H9 (cell line): ENCODE measurements at regions not wholly inside any gene's neighbourhood (a gene's known extent, or its start where the extent isn't known, plus 50 kb on each side); places are given as distances from the start of the nearest gene placed in this dataset.

ENCODE experiments used
- DNase-seq: peaks from one replicate; pipeline ENCODE4 v3.0.0-alpha.2; 2017
- H2AFZ ChIP-seq: one replicate; pipeline ENCODE4 v1.6.1; 2013; ENCODE audit warnings: mild to moderate bottlenecking, low read length, control low read depth, moderate library complexity
- H2AK5ac ChIP-seq: 2 replicates; pipeline ENCODE4 v1.6.1; 2013; ENCODE audit warnings: low read length, control low read depth, mixed read lengths; ENCODE audit not compliant: insufficient read length
- H2BK120ac ChIP-seq: one replicate; pipeline ENCODE4 v1.6.1; 2013; ENCODE audit warnings: low read depth, mild to moderate bottlenecking, low read length, control low read depth, inconsistent platforms; ENCODE audit not compliant: poor library complexity, severe bottlenecking
- H2BK12ac ChIP-seq: 2 replicates; pipeline ENCODE4 v1.6.1; 2013; ENCODE audit warnings: low read length, control low read depth, mixed read lengths, low read depth; ENCODE audit not compliant: insufficient read length
- H2BK15ac ChIP-seq: 2 replicates; pipeline ENCODE4 v1.6.1; 2013; ENCODE audit warnings: low read depth, low read length, control low read depth
- H2BK20ac ChIP-seq: one replicate; pipeline ENCODE4 v1.6.1; 2013; ENCODE audit warnings: low read depth, mild to moderate bottlenecking, low read length, control low read depth, inconsistent platforms; ENCODE audit not compliant: poor library complexity, severe bottlenecking
- H2BK5ac ChIP-seq: 2 replicates; pipeline ENCODE4 v1.6.1; 2013; ENCODE audit warnings: low read length, control low read depth, mixed read lengths; ENCODE audit not compliant: insufficient read length
- H3K14ac ChIP-seq: 2 replicates; pipeline ENCODE4 v1.6.1; 2013; ENCODE audit warnings: low read length, control low read depth; ENCODE audit not compliant: insufficient read depth
- H3K18ac ChIP-seq: 2 replicates; pipeline ENCODE4 v1.6.1; 2013; ENCODE audit warnings: low read depth, mild to moderate bottlenecking, mixed read lengths, low read length, control low read depth; ENCODE audit not compliant: insufficient read length
- H3K23ac ChIP-seq: 2 replicates; pipeline ENCODE4 v1.6.1; 2013; ENCODE audit warnings: low read length, control low read depth, mixed read lengths, low read depth; ENCODE audit not compliant: insufficient read length
- H3K23me2 ChIP-seq: 2 replicates; pipeline ENCODE4 v1.6.1; 2013; ENCODE audit warnings: low read depth, mild to moderate bottlenecking, mixed read lengths, low read length, control low read depth; ENCODE audit not compliant: insufficient read length, poor library complexity, severe bottlenecking
- H3K27ac ChIP-seq: 2 replicates; pipeline ENCODE4 v1.5.1; 2013; ENCODE audit warnings: low read length, control low read depth, mixed read lengths, low read depth; ENCODE audit not compliant: insufficient read length
- H3K27me3 ChIP-seq: 2 replicates; pipeline ENCODE4 v1.6.1; 2013; ENCODE audit warnings: low read length, control low read depth, inconsistent platforms; ENCODE audit not compliant: insufficient read depth
- H3K4ac ChIP-seq: 2 replicates; pipeline ENCODE4 v1.6.1; 2013; ENCODE audit warnings: low read depth, mild to moderate bottlenecking, control low read depth, inconsistent platforms, low read length, moderate library complexity
- H3K4me1 ChIP-seq: 2 replicates; pipeline ENCODE4 v1.6.1; 2013; ENCODE audit warnings: low read length, control low read depth, inconsistent platforms; ENCODE audit not compliant: insufficient read depth
- H3K4me2 ChIP-seq: 2 replicates; pipeline ENCODE4 v1.6.1; 2013; ENCODE audit warnings: low read length, control low read depth, mixed read lengths; ENCODE audit not compliant: insufficient read length, insufficient read depth
- H3K56ac ChIP-seq: 2 replicates; pipeline ENCODE4 v1.6.1; 2013; ENCODE audit warnings: low read depth, mild to moderate bottlenecking, mixed read lengths, low read length, control low read depth; ENCODE audit not compliant: insufficient read length
- H3K79me1 ChIP-seq: 2 replicates; pipeline ENCODE4 v1.6.1; 2013; ENCODE audit warnings: low read depth, mild to moderate bottlenecking, moderate library complexity, low read length, control low read depth, inconsistent platforms; ENCODE audit not compliant: insufficient read depth, poor library complexity, severe bottlenecking
- H3K79me2 ChIP-seq: 2 replicates; pipeline ENCODE4 v1.6.1; 2013; ENCODE audit warnings: low read length, control low read depth, inconsistent platforms; ENCODE audit not compliant: insufficient read depth
- H3K9ac ChIP-seq: 2 replicates; pipeline ENCODE4 v1.6.1; 2013; ENCODE audit warnings: low read length, control low read depth, mixed read lengths; ENCODE audit not compliant: insufficient read length; ENCODE audit errors: extremely low read depth
- H3K9me3 ChIP-seq: one replicate; pipeline ENCODE4 v1.6.1; 2013; ENCODE audit warnings: low read depth, low read length, inconsistent platforms; ENCODE audit not compliant: control insufficient read depth
- H3T11ph ChIP-seq: one replicate; pipeline ENCODE4 v1.6.1; 2013; ENCODE audit warnings: mild to moderate bottlenecking, low read length, control low read depth, inconsistent platforms
- H4K20me1 ChIP-seq: one replicate; pipeline ENCODE4 v1.6.1; 2013; ENCODE audit not compliant: control insufficient read depth, insufficient read length, insufficient read depth
- H4K5ac ChIP-seq: 2 replicates; pipeline ENCODE4 v1.6.1; 2013; ENCODE audit warnings: low read depth, mild to moderate bottlenecking, mixed read lengths, low read length, control low read depth; ENCODE audit not compliant: insufficient read length
- H4K8ac ChIP-seq: replicated peaks from 2 replicates; pipeline ENCODE4 v1.6.1; 2013; ENCODE audit warnings: low read length, control low read depth, mixed read lengths, low read depth; ENCODE audit not compliant: insufficient read length
- H4K91ac ChIP-seq: 2 replicates; pipeline ENCODE4 v1.6.1; 2013; ENCODE audit warnings: low read depth, mild to moderate bottlenecking, moderate library complexity, mixed read lengths, low read length, control low read depth; ENCODE audit not compliant: insufficient read length
- H3K27ac Mint-ChIP-seq, 3 experiments: 2 replicates in 2 of 3; 3 replicates in 1 of 3; pipeline ENCODE4 v1.8.0; 2020 to 2021; ENCODE audit warnings: mixed read lengths in 3 of 3, mild to moderate bottlenecking in 1 of 3, moderate library complexity in 1 of 3
- H3K27me3 Mint-ChIP-seq: 2 replicates; pipeline ENCODE4 v1.8.0; 2021; ENCODE audit warnings: low read depth, mild to moderate bottlenecking, moderate library complexity, mixed read lengths
- H3K36me3 Mint-ChIP-seq, 3 experiments: 2 replicates in 2 of 3; 3 replicates in 1 of 3; pipeline ENCODE4 v1.8.0; 2020 to 2021; ENCODE audit warnings: low read depth in 3 of 3, mixed read lengths in 3 of 3; ENCODE audit not compliant: insufficient read depth in 1 of 3
- H3K4me1 Mint-ChIP-seq, 2 experiments: 2 replicates each; pipeline ENCODE4 v1.8.0; 2020; ENCODE audit warnings: mixed read lengths in 2 of 2
- H3K4me3 Mint-ChIP-seq, 2 experiments: 2 replicates in 1 of 2; 3 replicates in 1 of 2; pipeline ENCODE4 v1.8.0; 2020 to 2021; ENCODE audit warnings: mild to moderate bottlenecking in 2 of 2, mixed read lengths in 2 of 2, moderate library complexity in 1 of 2
- H3K9me3 Mint-ChIP-seq, 2 experiments: 2 replicates in 1 of 2; 3 replicates in 1 of 2; pipeline ENCODE4 v1.8.0; 2020; ENCODE audit warnings: mild to moderate bottlenecking in 2 of 2, mixed read lengths in 2 of 2, moderate library complexity in 1 of 2
- CTCF ChIP-seq: fragments of 200-600 bp; sonication (generic); conservative IDR thresholded peaks from 3 replicates; pipeline ENCODE4 v1.8.0; 2021; ENCODE audit warnings: antibody characterized with exemption, mild to moderate bottlenecking
- WGBS: extraction: QIAGEN DNeasy Blood & Tissue Kit; methylation state at CpG from one replicate; pipeline ENCODE4 v1.1.7; 2013; ENCODE audit warnings: missing lambda C conversion rate, low lambda C conversion rate, mixed read lengths; ENCODE audit not compliant: insufficient read length; ENCODE audit errors: extremely low coverage; 5-methylcytosine and 5-hydroxymethylcytosine counted together

GRCh38 chr14:45972416-45972815 lies 679.2 kb downstream of the RPL10L start:
- Histone ChIP-seq H3K27ac (no peak overlapping the region), H4K8ac (no peak overlapping the region)
- no CpG with 5 or more reads among the region's 4 CpGs for WGBS

More at GRCh38 chr14:45972416-45972815, 679.2 kb downstream of the RPL10L start:
- no peaks in the 10 kb centered on the region for H4K20me1 ChIP-seq
- no peaks in the 10 kb centered on the region for H3K27me3 Mint-ChIP-seq
- H2BK15ac ChIP-seq, result no peak overlapping the region
- no peak overlapping the region for H2BK20ac ChIP-seq
- H3K36me3 Mint-ChIP-seq, result no peaks in the 10 kb centered on the region
- no peak overlapping the region for H3K4me2 ChIP-seq
- H2BK12ac ChIP-seq, result no peak overlapping the region
- no peak overlapping the region for H3K23ac ChIP-seq
- no peaks in the 10 kb centered on the region for H3K9me3 Mint-ChIP-seq
- no peaks in the 10 kb centered on the region for H3K4me1 Mint-ChIP-seq
- H3K56ac ChIP-seq, result no peak overlapping the region
- H2AFZ ChIP-seq, result no peak overlapping the region
- no peak overlapping the region for H4K5ac ChIP-seq
- no peak overlapping the region for H2BK120ac ChIP-seq
- no peak overlapping the region for H2AK5ac ChIP-seq
- H3K9ac ChIP-seq, result no peak overlapping the region
- no peaks in the 10 kb centered on the region for H3K79me1 ChIP-seq
- no peak overlapping the region for H4K91ac ChIP-seq
- H3K14ac ChIP-seq, result no peak overlapping the region
- no peak overlapping the region for H2BK5ac ChIP-seq
- no peaks in the 10 kb centered on the region for H3K23me2 ChIP-seq
- H3K4ac ChIP-seq, result no peak overlapping the region
- no peak overlapping the region for H3K27ac Mint-ChIP-seq
- no peaks in the 10 kb centered on the region for H3K27me3 ChIP-seq
- no peak overlapping the region for H3K4me3 Mint-ChIP-seq
- no peaks in the 10 kb centered on the region for H3K79me2 ChIP-seq
- DNase-seq, result no peak
- no peaks in the 10 kb centered on the region for H3K4me1 ChIP-seq
- H3K9me3 ChIP-seq, result no peaks in the 10 kb centered on the region
- no peak overlapping the region for H3K18ac ChIP-seq
- TF ChIP-seq CTCF, result no peak
- no peak overlapping the region for H3T11ph ChIP-seq
